Neural progenitor cell (in vitro differentiated cells): ENCODE measurements at regions not wholly inside any gene's neighbourhood (a gene's known extent, or its start where the extent isn't known, plus 50 kb on each side); places are given as distances from the start of the nearest gene placed in this dataset.

Source experiments
- EZH2 ChIP-seq: fragments of 200-600 bp; sonication (generic); IDR thresholded peaks from 2 replicates; pipeline ENCODE4 v1.6.1; 2017; ENCODE audit warnings: antibody characterized with exemption, mild to moderate bottlenecking, moderate library complexity
- EZH2phosphoT487 ChIP-seq: fragments of 200-600 bp; sonication (generic); IDR thresholded peaks from 2 replicates; pipeline ENCODE4 v1.6.1; 2017; ENCODE audit warnings: antibody characterized with exemption
- TF ChIP-seq, protein P1 (sequence below): fragments of 200-600 bp; sonication (generic); IDR thresholded peaks from 2 replicates; pipeline ENCODE4 v1.5.1; 2017; ENCODE audit warnings: antibody characterized with exemption, mild to moderate bottlenecking

DNA sequence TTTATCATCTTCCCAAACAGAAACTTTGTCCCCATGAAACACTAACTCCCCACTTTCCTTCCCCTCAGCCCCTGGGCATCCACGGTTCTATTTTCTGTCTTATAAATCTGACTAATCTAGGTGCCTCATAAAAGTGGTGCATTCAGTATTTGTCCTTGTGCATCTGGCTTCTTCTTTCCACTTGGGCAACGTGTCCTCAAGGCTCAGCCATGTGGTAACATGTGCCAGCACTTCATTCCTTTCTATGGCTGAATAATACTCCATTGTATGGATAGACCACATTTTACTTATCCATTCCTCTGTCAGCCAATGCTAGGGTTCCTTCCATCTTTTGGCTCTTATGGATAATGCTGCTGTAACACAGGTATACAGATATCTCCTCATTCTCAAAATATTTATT is 305.0 kb upstream of the RUNX1 start:
- TF ChIP-seq, protein P1, sequence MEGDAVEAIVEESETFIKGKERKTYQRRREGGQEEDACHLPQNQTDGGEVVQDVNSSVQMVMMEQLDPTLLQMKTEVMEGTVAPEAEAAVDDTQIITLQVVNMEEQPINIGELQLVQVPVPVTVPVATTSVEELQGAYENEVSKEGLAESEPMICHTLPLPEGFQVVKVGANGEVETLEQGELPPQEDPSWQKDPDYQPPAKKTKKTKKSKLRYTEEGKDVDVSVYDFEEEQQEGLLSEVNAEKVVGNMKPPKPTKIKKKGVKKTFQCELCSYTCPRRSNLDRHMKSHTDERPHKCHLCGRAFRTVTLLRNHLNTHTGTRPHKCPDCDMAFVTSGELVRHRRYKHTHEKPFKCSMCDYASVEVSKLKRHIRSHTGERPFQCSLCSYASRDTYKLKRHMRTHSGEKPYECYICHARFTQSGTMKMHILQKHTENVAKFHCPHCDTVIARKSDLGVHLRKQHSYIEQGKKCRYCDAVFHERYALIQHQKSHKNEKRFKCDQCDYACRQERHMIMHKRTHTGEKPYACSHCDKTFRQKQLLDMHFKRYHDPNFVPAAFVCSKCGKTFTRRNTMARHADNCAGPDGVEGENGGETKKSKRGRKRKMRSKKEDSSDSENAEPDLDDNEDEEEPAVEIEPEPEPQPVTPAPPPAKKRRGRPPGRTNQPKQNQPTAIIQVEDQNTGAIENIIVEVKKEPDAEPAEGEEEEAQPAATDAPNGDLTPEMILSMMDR = no peak
- no peak for TF ChIP-seq EZH2
- no peak for TF ChIP-seq EZH2phosphoT487
